ENCODE measurements at regions not wholly inside any gene's neighbourhood (a gene's known extent, or its start where the extent isn't known, plus 50 kb on each side); places are given as distances from the start of the nearest gene placed in this dataset.

- TF ChIP-seq CTCF (conservative IDR thresholded peaks at IDR 0.05; ENCODE audit: low read depth in 2 of 2) (no peak), EZH2phosphoT487 (IDR thresholded peaks at IDR 0.05; ENCODE audit: unreplicated experiment) (no peak), POLR2AphosphoS5 (IDR thresholded peaks at IDR 0.05; ENCODE audit: low read depth) (no peak), JUNB (IDR thresholded peaks at IDR 0.05; ENCODE audit: unreplicated experiment) (no peak), EZH2 (IDR thresholded peaks at IDR 0.05; ENCODE audit: low read depth, unreplicated experiment) (no peak), REST (IDR thresholded peaks at IDR 0.05; ENCODE audit: unreplicated experiment) (no peak), CREB1 (CRISPR knock-in tag; IDR thresholded peaks at IDR 0.05; ENCODE audit: low read depth) (no peak), ZNF114 (CRISPR knock-in tag; IDR thresholded peaks at IDR 0.05) (no peak), ZNF331 (CRISPR knock-in tag; IDR thresholded peaks at IDR 0.05; ENCODE audit: low read depth) (no peak), ETS1 (IDR thresholded peaks at IDR 0.05) (no peak)
Observed at GRCh38 chr5:27311544-27311943, 273.2 kb upstream of the CDH9 start.

All from GM23338 (cell line).